Sigmoid colon (tissue), 6 donors: ENCODE measurements at regions not wholly inside any gene's neighbourhood (a gene's known extent, or its start where the extent isn't known, plus 50 kb on each side); places are given as distances from the start of the nearest gene placed in this dataset.

Experiments used
- DNase-seq: peaks from one replicate; pipeline ENCODE4 v3.0.0-alpha.2; 2019
- H3K27ac ChIP-seq, 4 donors: fragments of 200-600 bp; sonication (generic); one replicate each; pipeline ENCODE4 v1.5.1; 2016 to 2019; ENCODE audit warnings: mild to moderate bottlenecking in 1 of 4
- H3K27me3 ChIP-seq, 3 donors: fragments of 200-600 bp; sonication (generic); one replicate each; pipeline ENCODE4 v1.5.1; 2019; ENCODE audit warnings: mild to moderate bottlenecking in 1 of 3
- H3K36me3 ChIP-seq, 4 donors: fragments of 200-600 bp; sonication (generic); one replicate each; pipeline ENCODE4 v1.5.1; 2016 to 2019
- H3K4me1 ChIP-seq, 4 donors: fragments of 200-600 bp; sonication (generic); one replicate each; pipeline ENCODE4 v1.5.1; 2017 to 2019
- H3K4me3 ChIP-seq, 4 donors: fragments of 200-600 bp; sonication (generic); one replicate each; pipeline ENCODE4 v1.5.1; 2017 to 2019; ENCODE audit warnings: mild to moderate bottlenecking in 2 of 4, moderate library complexity in 1 of 4
- H3K9me3 ChIP-seq, 4 donors: fragments of 200-600 bp in 3 of 4; sonication (generic) in 3 of 4; one replicate each; pipeline versions ENCODE4 v1.5.1 to v1.6.1; 2013 to 2019
- CTCF ChIP-seq, 4 experiments: fragments of 450-650 bp in 3 of 4; fragments of 200-600 bp in 1 of 4; IDR thresholded peaks; one replicate each; pipeline ENCODE4 v1.5.1; 2016 to 2019; ENCODE audit warnings: antibody characterized with exemption in 4 of 4, mild to moderate bottlenecking in 3 of 4, moderate library complexity in 2 of 4
- EP300 ChIP-seq, 4 donors: sonication (generic); formaldehyde crosslinking; IDR thresholded peaks; one replicate each; pipeline ENCODE4 v1.6.1; 2017; ENCODE audit warnings: antibody characterized with exemption in 4 of 4
- POLR2A ChIP-seq, 2 donors: fragments of 450-650 bp; IDR thresholded peaks; one replicate each; pipeline ENCODE4 v1.6.1; 2016; ENCODE audit warnings: antibody characterized with exemption in 2 of 2, mild to moderate bottlenecking in 2 of 2, moderate library complexity in 2 of 2
- POLR2AphosphoS5 ChIP-seq, 4 donors: sonication (generic); formaldehyde crosslinking; IDR thresholded peaks; one replicate each; pipeline ENCODE4 v1.6.1; 2017; ENCODE audit warnings: antibody characterized with exemption in 4 of 4
- WGBS, 2 donors: extraction: QIAGEN DNeasy Blood & Tissue Kit; methylation state at CpG; one replicate each; pipeline ENCODE4 v1.1.7; 2013; 5-methylcytosine and 5-hydroxymethylcytosine counted together
- intact Hi-C: fragments of 100-400 bp; cut with DNase I; formaldehyde crosslinking; loops from one replicate; pipeline ENCODE4 v1.15.1; 2023
- donor health status: healthy with polysubstance abuse.
- donor health status: healthy.

GRCh38 chr10:78649429-78649828 lies 419.3 kb upstream of the ZMIZ1 start:
- Histone ChIP-seq H3K4me1 (peaks cover 0 to 2% (median 0%) of the 10 kb centered on the region in 4 donors), H3K4me3 (no peak overlapping the region), H3K27ac (no peak overlapping the region), H3K27me3 (no peaks in the 10 kb centered on the region), H3K36me3 (no peaks in the 10 kb centered on the region), H3K9me3 (no peaks in the 10 kb centered on the region)
- TF ChIP-seq POLR2A (IDR thresholded peaks at IDR 0.05) (no peak), CTCF (IDR thresholded peaks at IDR 0.05) (no peak), EP300 (IDR thresholded peaks at IDR 0.05) (no peak), POLR2AphosphoS5 (IDR thresholded peaks at IDR 0.05) (no peak)
- WGBS, 2 donors, result 87 to 88% methylated on average over 2 of the region's 2 CpGs
- DNase-seq, result no peak
- intact Hi-C loops, result no loop called here

DNA sequence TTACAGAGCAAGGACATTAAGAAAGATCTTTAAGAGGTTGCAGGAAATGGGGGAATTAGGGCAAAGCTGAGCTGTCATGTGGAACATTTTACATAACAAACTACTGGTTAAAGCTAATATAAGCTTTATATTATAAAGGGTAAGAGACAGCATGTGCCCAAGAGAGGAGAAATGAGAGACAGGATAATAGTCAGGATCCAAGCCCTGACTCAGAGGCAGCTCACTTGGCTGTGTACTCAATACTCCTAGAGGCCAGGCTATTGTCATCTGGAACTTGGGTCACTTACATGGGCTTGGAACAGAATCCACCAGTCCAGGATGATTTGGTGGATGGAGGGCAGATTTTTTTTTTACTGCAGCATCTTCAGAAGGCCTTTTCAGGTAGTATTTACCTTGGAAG lies 418.6 kb upstream of the ZMIZ1 start:
- H3K4me3 ChIP-seq, result no peak overlapping the region
- no peak for DNase-seq
- intact Hi-C loops, result no loop called here
- no peaks in the 10 kb centered on the region for H3K27me3 ChIP-seq
- H3K27ac ChIP-seq, result no peak overlapping the region
- TF ChIP-seq EP300 (IDR thresholded peaks at IDR 0.05) (no peak), POLR2A (IDR thresholded peaks at IDR 0.05) (no peak), POLR2AphosphoS5 (IDR thresholded peaks at IDR 0.05) (no peak), CTCF (IDR thresholded peaks at IDR 0.05) (no peak)
- H3K36me3 ChIP-seq, result no peaks in the 10 kb centered on the region
- no peaks in the 10 kb centered on the region for H3K9me3 ChIP-seq
- peaks cover 0 to 7% (median 0%) of the 10 kb centered on the region in 4 donors for H3K4me1 ChIP-seq

DNA sequence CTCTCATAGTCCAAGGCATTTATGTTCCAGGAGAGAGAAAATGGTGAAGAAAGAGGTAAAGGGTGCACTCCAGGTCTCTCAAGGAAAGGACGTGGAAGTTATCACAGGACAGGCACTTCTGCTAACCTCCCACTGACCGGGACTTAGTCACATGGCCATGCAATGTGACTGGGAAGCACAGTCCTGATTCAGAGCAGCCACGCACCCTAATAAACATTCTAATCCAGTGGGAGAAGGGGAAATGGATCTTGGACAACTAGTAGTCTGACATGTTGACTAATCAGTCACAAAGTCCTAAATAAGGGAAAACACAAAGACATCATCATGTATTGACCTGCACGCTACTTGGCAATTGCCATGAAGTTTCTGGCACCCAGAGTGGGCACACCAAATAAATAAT lies 417.5 kb upstream of the ZMIZ1 start:
- Histone ChIP-seq H3K4me3 (no peak overlapping the region), H3K36me3 (no peaks in the 10 kb centered on the region), H3K9me3 (no peaks in the 10 kb centered on the region), H3K4me1 (peaks cover 0 to 11% (median 4%) of the 10 kb centered on the region in 4 donors), H3K27me3 (no peaks in the 10 kb centered on the region), H3K27ac (no peak overlapping the region)
- DNase-seq, result no peak
- 84 to 88% methylated on average over 4 of the region's 4 CpGs for WGBS, 2 donors
- intact Hi-C loops, result no loop called here
- TF ChIP-seq CTCF (IDR thresholded peaks at IDR 0.05), result no peak
- no peak for TF ChIP-seq POLR2AphosphoS5 (IDR thresholded peaks at IDR 0.05)
- no peak for TF ChIP-seq EP300 (IDR thresholded peaks at IDR 0.05)
- no peak for TF ChIP-seq POLR2A (IDR thresholded peaks at IDR 0.05)

DNA sequence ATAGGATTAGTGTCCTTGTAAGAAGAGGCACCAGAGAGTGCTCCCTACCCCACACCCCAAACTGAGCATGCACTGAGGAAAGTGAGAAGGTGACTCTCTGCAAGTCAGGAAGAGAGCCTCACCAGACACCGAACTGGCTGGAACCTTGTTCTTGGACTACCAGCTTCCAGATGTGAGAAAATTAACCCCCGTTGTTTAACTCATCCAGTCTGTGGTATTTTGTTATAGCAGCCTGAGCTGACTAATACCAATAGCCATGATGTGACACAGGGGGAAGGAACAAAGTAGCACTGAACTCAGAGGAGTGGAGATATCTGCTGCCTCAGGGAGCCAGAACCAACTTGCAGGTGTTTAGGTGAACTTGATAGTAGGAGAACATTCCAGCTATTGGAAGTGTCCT lies 415.2 kb upstream of the ZMIZ1 start:
- intact Hi-C loops, result no loop called here
- Histone ChIP-seq H3K4me1 (peaks cover 0 to 29% (median 18%) of the 10 kb centered on the region in 4 donors), H3K4me3 (no peak overlapping the region), H3K36me3 (no peaks in the 10 kb centered on the region), H3K27ac (no peak overlapping the region), H3K9me3 (no peaks in the 10 kb centered on the region), H3K27me3 (no peaks in the 10 kb centered on the region)
- DNase-seq, result no peak
- TF ChIP-seq CTCF (IDR thresholded peaks at IDR 0.05) (no peak), EP300 (IDR thresholded peaks at IDR 0.05) (no peak), POLR2AphosphoS5 (IDR thresholded peaks at IDR 0.05) (no peak), POLR2A (IDR thresholded peaks at IDR 0.05) (no peak)
- WGBS, 2 donors, result 80 to 93% methylated on average over 2 of the region's 2 CpGs

DNA sequence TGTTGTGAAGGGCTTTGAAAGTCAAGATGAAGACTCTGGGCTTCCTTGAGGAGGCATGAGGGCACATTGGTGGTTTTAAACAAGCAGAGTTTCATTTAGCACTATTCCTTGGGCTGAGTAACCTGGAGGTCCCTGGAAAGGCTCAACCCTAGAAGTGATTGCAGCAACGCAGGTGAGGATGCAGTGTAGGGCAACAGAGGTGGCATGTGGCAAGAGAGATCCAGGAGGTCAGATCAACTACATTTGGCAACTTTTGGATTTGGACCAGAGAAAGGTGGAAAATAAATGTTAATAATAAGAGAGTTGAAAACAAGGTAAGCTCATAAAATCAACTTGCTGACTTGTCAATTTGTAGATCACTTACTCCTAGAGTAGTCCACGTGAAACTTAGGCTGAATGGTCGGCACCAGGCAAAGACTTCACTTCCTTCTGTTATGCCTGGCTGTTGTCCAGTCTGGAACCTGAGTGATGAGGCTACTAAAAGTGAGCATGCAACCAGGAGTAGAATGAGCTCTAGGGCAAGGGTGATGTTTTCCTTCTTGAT lies 414.6 kb upstream of the ZMIZ1 start:
- no peaks in the 10 kb centered on the region for H3K9me3 ChIP-seq
- no peak overlapping the region for H3K4me3 ChIP-seq
- intact Hi-C loops, result no loop called here
- no peak overlapping the region for H3K27ac ChIP-seq
- peaks cover 0 to 29% (median 18%) of the 10 kb centered on the region in 4 donors for H3K4me1 ChIP-seq
- WGBS, 2 donors, result 35 to 75% methylated on average over 3 of the region's 3 CpGs
- no peak for DNase-seq
- TF ChIP-seq POLR2AphosphoS5 (IDR thresholded peaks at IDR 0.05), result no peak
- TF ChIP-seq POLR2A (IDR thresholded peaks at IDR 0.05), result no peak
- TF ChIP-seq EP300 (IDR thresholded peaks at IDR 0.05), result no peak
- no peak for TF ChIP-seq CTCF (IDR thresholded peaks at IDR 0.05)
- no peaks in the 10 kb centered on the region for H3K36me3 ChIP-seq
- no peaks in the 10 kb centered on the region for H3K27me3 ChIP-seq
